ENCODE measurements at regions not wholly inside any gene's neighbourhood (a gene's known extent, or its start where the extent isn't known, plus 50 kb on each side); places are given as distances from the start of the nearest gene placed in this dataset.

GRCh38 chr4:102439812-102440211 lies 61.3 kb upstream of the NFKB1 start:
- DNase-seq (ENCODE audit: low read depth) = peak; percentile 73
- H3K4me3 ChIP-seq (ENCODE audit: low read length) = no peak overlapping the region
- TF ChIP-seq CTCF (IDR thresholded peaks at IDR 0.05; ENCODE audit: insufficient read depth, low read depth, low read length, missing control alignments) = no peak

GRCh38 chr4:102440498-102440897 lies 60.7 kb upstream of the NFKB1 start:
- no peak overlapping the region for H3K4me3 ChIP-seq (ENCODE audit: low read length)
- TF ChIP-seq CTCF (IDR thresholded peaks at IDR 0.05; ENCODE audit: insufficient read depth, low read depth, low read length, missing control alignments) = no peak
- no peak for DNase-seq (ENCODE audit: low read depth)

DNA sequence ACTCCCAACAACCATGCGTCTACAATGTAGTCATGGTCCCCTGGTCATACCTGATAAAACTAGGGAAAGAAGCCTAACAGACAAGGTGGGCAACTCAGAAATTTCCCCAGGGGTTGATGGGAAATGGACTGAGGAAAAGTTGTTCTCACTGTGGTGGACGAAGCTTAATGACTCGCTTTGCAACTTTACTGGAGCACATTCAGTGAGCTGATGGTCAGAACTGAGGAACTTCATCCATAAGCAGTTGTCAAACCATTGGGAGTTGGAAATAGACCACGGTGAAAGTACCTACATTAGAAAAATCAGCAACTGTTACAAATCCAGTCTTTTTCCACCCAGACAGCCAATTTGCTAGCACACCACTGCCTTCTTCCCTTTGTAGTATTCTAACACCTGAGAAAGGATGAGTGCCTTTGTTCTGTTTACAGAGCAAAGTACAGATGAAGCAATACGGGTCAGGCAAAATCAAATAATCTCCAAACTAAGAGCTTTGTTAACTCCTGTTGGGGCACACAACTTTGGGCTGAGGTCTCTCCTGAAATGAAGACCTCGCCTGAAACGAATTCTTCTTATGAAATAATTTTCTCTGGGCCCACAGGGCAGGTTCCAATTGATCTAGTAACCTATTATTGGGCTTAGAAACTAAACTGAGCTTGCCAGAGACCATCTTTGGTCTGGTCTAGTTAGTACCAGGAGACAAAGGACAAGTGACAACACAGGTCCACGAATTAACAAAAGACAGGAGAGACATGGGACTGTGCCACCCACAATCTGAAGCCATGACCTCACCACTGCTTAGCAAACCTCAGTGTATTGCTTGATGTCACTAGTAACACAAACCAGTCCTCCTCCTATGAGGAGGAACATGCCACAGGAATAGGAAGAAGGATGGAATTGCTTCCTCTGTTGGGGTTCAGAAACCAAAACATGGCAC lies 58.9 kb upstream of the NFKB1 start:
- H3K4me3 ChIP-seq (ENCODE audit: low read length) = no peak overlapping the region
- DNase-seq (ENCODE audit: low read depth) = no peak
- no peak for TF ChIP-seq CTCF (IDR thresholded peaks at IDR 0.05; ENCODE audit: insufficient read depth, low read depth, low read length, missing control alignments)

GRCh38 chr4:102444752-102445151 lies 56.4 kb upstream of the NFKB1 start:
- no peak for TF ChIP-seq CTCF (IDR thresholded peaks at IDR 0.05; ENCODE audit: insufficient read depth, low read depth, low read length, missing control alignments)
- DNase-seq (ENCODE audit: low read depth) = no peak
- H3K4me3 ChIP-seq (ENCODE audit: low read length) = no peak overlapping the region

DNA sequence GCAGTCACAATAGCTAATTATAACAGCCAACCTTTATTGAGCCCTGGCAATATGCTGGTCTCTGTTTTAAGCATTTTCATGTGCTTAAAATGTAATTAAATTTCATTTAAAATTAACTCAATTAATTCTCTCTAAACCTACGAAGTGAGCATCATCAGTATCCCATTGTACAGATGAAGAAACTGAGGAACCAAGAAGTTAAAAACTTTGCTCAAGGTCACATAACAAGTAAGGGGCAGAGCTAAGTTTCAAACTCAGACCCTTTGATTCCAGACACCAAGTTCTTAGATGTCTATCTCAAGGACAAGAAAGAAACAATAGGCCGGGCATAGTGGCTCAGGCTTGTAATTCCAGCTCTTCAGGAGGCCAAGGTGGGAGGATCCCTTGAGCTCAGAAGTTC lies 55.9 kb upstream of the NFKB1 start:
- DNase-seq (ENCODE audit: low read depth) = no peak
- no peak for TF ChIP-seq CTCF (IDR thresholded peaks at IDR 0.05; ENCODE audit: insufficient read depth, low read depth, low read length, missing control alignments)
- no peak overlapping the region for H3K4me3 ChIP-seq (ENCODE audit: low read length)

DNA sequence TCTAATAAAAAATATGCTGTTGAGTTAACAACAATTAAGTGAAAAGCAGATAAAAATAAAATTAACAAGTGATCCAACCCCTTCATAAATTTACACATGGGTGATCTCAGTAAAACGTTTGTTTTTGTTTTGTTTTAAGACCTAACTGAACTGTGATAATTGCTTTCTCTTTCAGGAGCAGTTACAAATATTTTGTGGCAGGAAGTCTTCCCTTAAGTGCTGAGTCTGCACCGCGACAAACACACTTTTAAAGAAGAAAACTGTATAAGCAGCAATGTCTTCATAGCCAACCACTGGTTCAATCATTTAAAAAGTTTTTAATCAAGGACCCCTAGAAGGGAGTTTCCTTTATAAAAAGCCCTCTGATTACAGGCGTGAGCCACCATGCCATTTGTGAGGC lies 53.7 kb upstream of the NFKB1 start:
- no peak for TF ChIP-seq CTCF (IDR thresholded peaks at IDR 0.05; ENCODE audit: insufficient read depth, low read depth, low read length, missing control alignments)
- H3K4me3 ChIP-seq (ENCODE audit: low read length) = no peak overlapping the region
- no peak for DNase-seq (ENCODE audit: low read depth)
